HG03521 (cell line): ENCODE measurements at regions not wholly inside any gene's neighbourhood (a gene's known extent, or its start where the extent isn't known, plus 50 kb on each side); places are given as distances from the start of the nearest gene placed in this dataset.
"Not testable (repeated sequence)": the region's sequence is repeated elsewhere in the genome, so short reads cannot be mapped to it uniquely, and the experiment has no call there.

ENCODE experiments used
- ATAC-seq: cut with Tn5 transposase; IDR thresholded peaks from one replicate; pipeline ENCODE4 v1.9.1; 2021; ENCODE audit warnings: mild to moderate bottlenecking, moderate library complexity; ENCODE audit not compliant: unreplicated experiment

DNA sequence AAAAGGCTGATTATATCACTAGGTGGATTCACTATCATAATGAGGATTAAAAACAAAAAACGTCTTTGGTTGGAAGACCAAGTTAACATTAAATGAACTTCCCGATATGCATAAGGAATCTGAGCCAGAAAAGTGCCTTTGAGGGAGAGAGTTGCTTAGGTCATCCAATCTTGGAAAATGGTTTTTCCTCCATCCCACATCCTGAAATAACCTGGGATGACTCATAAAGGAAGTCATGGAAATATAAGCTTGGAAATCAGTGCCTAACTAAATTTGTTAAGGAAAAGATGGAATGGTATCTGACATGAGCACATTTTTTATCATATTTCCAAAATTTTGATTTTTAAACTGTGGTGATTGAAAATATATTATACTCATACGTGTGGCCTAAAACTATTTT is 66.0 kb downstream of the KBTBD8 start:
- no peak for ATAC-seq

- ATAC-seq, result peak; percentile 83
Measured at GRCh38 chr3:67067251-67067650, 69.1 kb downstream of the KBTBD8 start.

GRCh38 chr3:67072640-67073039 is 74.5 kb downstream of the KBTBD8 start:
- ATAC-seq, result not testable (repeated sequence)

- no peak for ATAC-seq
Measured at GRCh38 chr3:67073812-67074211, 75.7 kb downstream of the KBTBD8 start.

GRCh38 chr3:67075295-67075694 is 77.2 kb downstream of the KBTBD8 start:
- no peak for ATAC-seq

- ATAC-seq, result no peak
Measured at GRCh38 chr3:67076607-67077006, 78.5 kb downstream of the KBTBD8 start.

DNA sequence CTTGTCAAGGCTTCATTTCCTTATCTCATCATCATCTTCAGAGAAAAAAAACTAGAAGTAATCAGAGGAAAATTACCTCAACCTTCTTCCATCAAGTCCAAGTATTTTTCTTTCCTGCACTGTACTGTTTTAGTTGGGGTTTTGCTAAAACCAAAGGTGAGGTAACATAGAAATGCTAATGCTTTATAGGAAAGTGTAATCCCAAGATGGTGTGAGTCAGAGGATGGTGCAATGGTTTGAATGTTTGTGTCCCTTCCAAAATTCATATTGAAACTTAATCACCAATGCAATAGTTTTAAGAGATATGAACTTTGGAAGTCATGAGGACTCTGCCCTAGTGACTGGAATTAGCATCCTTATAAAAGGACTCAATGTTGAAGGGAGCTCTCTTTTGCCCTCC is 79.5 kb downstream of the KBTBD8 start:
- ATAC-seq, result no peak

GRCh38 chr3:67082533-67083024 is 84.5 kb downstream of the KBTBD8 start:
- no peak for ATAC-seq

DNA sequence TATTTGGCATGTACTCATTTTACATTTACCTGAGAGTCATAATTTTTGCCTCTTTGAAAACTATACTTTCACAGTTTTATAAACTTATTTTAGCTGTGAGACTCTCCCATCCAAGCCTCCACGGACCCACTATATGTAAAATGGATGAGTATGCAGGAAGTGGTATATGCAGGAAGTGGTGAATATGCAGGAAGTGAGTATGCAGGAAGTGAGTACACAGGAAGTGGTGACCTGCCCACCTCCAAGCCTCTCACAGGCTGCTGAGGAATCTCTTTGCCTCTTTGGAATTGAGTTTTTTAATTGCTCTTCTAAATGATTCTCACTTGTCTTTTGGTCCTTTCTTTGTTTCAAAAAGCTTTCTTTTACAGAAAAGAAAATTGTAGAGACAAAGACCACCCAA is 85.2 kb downstream of the KBTBD8 start:
- ATAC-seq, result no peak

DNA sequence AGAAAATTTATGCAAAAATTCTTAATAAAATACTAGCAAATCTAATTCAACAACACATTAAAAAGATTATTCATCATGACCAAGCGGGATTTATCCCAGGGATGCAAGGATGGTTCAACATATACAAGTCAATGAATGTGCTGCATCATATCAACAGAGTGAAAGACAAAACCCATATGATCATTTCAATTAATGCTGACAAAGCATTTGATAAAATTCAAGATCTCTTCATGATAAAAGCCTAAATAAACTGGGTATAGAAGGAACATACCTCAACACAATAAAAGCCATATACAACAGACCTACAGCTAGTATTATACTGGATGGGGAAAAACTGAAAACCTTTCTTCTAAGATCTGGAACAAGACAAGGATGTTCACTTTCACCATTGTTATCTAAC is 89.7 kb downstream of the KBTBD8 start:
- no peak for ATAC-seq

DNA sequence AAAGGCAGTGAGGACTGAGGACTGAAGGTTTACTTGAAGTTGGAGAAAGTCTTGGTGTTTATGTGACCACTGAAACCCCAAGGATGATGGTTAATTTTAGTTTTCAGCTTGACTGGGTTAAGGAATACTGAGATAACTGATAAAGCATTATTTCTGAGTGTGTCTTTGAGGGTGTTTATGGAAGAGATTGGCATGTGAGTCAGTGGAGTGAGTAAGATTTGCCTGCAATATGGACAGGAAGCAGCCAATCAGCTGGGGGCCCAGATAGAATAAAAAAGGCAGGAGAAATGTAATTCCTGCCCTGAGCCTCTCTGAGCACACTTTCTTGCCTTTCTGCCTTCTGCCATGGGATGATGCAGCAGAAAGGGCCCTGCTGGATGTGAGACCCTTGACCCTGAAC is 92.4 kb downstream of the KBTBD8 start:
- ATAC-seq, result no peak

- ATAC-seq, result no peak
Measured at GRCh38 chr3:67093305-67093704, 95.2 kb downstream of the KBTBD8 start.

DNA sequence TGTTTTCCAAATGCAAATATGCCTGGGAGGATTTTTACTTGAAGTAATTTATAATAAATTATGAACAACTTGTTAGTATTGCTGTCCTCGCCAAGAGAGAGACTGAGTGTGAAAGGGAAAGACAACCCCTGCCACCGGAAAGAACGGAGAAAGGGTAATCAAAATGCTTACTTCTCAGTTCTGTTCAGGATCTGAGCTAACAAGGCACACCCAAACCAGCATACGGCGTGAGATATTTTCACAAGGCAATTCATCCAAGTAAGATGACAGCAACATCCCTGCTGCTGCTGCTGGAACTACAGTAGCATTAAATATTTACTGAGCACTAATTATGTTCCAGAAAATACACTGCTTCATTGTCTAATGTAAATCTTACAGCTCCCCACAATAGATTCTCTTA is 96.1 kb downstream of the KBTBD8 start:
- ATAC-seq, result no peak

DNA sequence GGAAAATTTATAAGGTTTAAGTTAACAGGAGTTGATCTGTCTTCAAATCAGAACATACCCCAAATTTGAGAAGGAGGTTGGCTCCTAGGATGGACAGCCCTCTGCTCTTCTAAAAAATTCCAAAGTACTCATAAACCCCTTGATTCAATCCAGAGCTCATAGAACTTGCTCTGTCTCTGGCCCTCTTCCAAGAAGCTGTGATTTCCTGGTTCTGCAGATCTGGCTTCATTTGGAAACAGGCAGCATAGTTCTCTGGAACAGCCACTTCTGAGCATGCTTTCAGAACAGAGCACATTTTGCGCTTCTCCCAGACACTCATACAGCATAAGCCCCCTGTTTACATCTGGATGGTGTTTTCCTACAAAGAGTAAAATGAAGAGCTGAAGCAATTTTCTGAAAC is 96.7 kb downstream of the KBTBD8 start:
- ATAC-seq, result no peak

DNA sequence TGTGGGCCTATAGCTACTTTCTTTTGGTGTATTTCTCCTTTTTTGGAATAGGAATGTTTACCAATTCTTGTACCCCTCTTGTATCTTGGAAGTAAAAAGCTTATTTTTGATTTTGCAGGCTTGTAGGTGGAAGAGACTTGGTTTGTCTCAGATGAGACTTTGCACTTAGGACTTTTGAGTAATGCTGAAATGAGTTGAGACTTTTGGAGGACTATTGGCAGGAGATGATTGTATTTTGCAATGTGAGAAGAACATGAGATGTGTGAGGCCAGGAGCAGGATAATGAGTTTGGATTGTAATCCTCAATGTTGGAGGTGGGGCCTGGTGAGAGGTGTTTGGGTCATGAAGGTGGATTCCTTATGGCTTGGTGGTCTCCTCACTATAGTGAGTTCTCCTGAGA is 106.3 kb downstream of the KBTBD8 start:
- no peak for ATAC-seq

- ATAC-seq, result no peak
Measured at GRCh38 chr3:67106874-67107273, 108.8 kb downstream of the KBTBD8 start.

- ATAC-seq, result no peak
Measured at GRCh38 chr3:67109651-67110204, 111.6 kb downstream of the KBTBD8 start.

GRCh38 chr3:67113802-67114407 is 115.8 kb downstream of the KBTBD8 start:
- peak; percentile 98 for ATAC-seq

GRCh38 chr3:67118122-67118521 is 120.0 kb downstream of the KBTBD8 start:
- no peak for ATAC-seq

- no peak for ATAC-seq
Measured at GRCh38 chr3:67118635-67119034, 120.5 kb downstream of the KBTBD8 start.

DNA sequence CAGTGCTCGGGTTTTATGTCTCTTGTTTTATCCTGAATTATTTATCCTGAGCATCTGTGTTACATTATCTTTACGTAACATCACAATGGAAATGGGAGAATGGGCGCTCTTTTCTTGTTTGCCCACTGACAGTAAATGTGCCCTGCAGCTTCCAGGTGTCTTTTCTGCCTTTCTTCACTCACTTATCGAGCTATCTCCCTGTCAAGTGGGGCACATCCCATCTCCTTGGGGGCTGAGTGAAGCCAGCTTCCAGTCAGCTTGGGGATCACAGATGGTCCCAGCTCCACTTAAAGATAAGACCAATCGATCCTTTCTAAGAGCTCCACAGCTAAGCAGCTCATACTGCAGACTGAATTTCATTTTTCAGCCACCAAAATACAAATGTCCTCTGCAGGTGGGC is 125.8 kb downstream of the KBTBD8 start:
- no peak for ATAC-seq

- no peak for ATAC-seq
Measured at GRCh38 chr3:67127254-67127653, 129.1 kb downstream of the KBTBD8 start.

GRCh38 chr3:67142432-67142831 is 144.3 kb downstream of the KBTBD8 start:
- ATAC-seq, result no peak
